ENCODE measurements at regions not wholly inside any gene's neighbourhood (a gene's known extent, or its start where the extent isn't known, plus 50 kb on each side); places are given as distances from the start of the nearest gene placed in this dataset.

GRCh38 chr1:30286241-30286987, 437.0 kb downstream of the MATN1 start:
- in situ Hi-C loops (cut with HindIII; ENCODE audit: low sequenced_read_pairs), result loop anchor here (10.0 kb wide), 1 partner anchor 402 kb away; no protein-coding TSS in a partner anchor

GRCh38 chr1:30285501-30285932, 437.9 kb downstream of the MATN1 start:
- in situ Hi-C loops (cut with HindIII; ENCODE audit: low sequenced_read_pairs), result loop anchor here (10.0 kb wide), 1 partner anchor 401 kb away; no protein-coding TSS in a partner anchor

- in situ Hi-C loops (cut with HindIII; ENCODE audit: low sequenced_read_pairs), result loop anchor here (10.0 kb wide), 1 partner anchor 400 kb away; no protein-coding TSS in a partner anchor
Observed at GRCh38 chr1:30284728-30285475, 438.5 kb downstream of the MATN1 start.

DNA sequence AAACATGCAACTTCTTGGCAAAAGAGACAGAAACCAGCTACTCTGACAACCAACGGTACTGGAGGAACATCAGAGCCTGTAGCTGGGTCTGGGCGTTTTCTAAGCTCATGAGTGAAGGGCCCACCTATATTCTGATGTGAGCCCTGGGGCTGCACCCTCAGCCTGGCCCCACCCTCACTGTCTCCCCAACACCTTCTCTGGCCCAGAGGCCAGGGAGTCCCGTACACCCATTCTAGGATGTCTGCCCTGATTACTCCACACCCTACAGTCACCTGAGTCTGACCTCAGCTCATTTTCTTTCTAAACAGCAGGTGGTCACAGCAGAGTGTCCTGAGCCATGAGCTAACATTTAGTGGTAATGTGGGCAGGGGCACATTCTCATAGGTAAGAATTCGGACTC, 439.2 kb downstream of the MATN1 start:
- in situ Hi-C loops (cut with HindIII; ENCODE audit: low sequenced_read_pairs), result loop anchor here (10.0 kb wide), 1 partner anchor 399 kb away; no protein-coding TSS in a partner anchor

DNA sequence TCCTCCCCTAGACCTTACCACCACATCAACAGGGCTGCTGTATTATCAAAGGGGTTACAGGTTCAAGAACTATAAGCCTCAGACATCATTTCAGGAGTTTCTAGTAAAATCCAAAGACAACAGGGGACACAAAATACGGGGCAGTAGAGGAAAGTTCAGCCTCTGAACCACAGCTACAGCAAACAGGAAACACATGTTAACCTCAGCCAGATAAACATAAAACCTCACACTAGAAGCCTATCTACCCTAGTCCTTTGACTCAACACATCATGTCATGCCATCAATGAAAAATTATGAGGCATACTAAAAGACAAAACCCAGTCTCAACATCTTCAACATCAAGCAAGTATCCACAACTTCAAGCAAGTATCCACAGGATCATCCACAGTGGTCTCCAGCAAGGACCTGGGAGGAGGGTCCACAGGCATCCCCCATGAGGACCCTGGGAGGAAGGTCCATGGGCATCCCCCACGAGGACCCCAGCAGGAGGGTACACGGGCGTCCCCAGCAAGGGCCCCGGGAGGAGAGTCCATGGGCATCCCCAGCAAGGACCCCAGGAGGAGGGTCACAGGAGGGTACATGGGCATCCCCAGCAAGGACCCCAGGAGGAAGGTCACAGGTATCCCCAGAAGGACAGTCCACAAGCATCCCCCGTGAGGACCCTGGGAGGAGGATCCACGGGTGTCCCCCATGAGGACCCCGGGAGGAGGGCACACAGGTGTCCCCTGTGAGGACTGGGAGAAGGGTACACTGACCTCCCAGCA, 440.0 kb downstream of the MATN1 start:
- in situ Hi-C loops (cut with HindIII; ENCODE audit: low sequenced_read_pairs), result loop anchor here (10.0 kb wide), 1 partner anchor 399 kb away; no protein-coding TSS in a partner anchor

DNA sequence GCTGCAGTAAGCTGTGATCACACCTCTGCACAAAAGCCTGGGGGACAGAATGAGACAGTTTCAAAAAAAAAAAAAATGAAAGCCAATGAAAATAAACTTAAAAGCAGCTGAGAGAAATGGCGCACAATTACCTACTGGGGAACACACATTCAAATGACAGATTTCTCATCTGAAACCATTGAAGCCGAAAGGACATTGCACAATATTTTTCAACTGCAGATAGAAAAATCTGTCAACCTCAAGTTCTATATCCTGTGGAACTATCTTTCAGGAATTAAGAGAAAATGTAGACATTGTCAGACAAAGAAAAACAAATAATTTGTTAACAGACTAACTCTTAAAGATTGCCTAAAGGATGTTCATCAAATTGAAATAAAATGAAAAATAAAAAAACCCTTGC, 442.8 kb downstream of the MATN1 start:
- in situ Hi-C loops (cut with HindIII; ENCODE audit: low sequenced_read_pairs), result loop anchor here (10.0 kb wide), 1 partner anchor 396 kb away; no protein-coding TSS in a partner anchor

GRCh38 chr1:30277911-30278310, 445.5 kb downstream of the MATN1 start:
- in situ Hi-C loops (cut with HindIII; ENCODE audit: low sequenced_read_pairs), result no loop called here

DNA sequence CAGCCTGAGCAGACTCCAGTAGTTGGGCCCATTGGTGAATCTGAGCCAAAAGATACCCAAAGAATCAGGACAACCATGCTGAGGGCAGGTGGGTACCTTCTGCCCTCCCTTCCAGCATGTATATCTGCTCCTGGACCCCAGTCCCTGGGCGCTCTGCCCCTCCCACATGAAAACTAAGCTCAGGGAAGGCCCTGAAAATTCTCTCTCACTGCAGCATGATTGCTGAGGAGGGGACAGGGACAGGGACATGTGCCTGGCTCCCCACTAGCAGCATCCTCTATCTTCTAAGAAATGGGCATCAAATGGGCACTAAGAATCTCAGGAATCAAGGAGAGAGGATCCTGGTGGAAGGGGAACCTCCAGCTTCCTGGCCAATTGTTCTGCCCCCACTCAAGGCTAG, 446.0 kb downstream of the MATN1 start:
- in situ Hi-C loops (cut with HindIII; ENCODE audit: low sequenced_read_pairs), result no loop called here

- in situ Hi-C loops (cut with HindIII; ENCODE audit: low sequenced_read_pairs), result no loop called here
Observed at GRCh38 chr1:30275926-30276764, 447.2 kb downstream of the MATN1 start.

GRCh38 chr1:30274976-30275621, 448.3 kb downstream of the MATN1 start:
- in situ Hi-C loops (cut with HindIII; ENCODE audit: low sequenced_read_pairs), result no loop called here

DNA sequence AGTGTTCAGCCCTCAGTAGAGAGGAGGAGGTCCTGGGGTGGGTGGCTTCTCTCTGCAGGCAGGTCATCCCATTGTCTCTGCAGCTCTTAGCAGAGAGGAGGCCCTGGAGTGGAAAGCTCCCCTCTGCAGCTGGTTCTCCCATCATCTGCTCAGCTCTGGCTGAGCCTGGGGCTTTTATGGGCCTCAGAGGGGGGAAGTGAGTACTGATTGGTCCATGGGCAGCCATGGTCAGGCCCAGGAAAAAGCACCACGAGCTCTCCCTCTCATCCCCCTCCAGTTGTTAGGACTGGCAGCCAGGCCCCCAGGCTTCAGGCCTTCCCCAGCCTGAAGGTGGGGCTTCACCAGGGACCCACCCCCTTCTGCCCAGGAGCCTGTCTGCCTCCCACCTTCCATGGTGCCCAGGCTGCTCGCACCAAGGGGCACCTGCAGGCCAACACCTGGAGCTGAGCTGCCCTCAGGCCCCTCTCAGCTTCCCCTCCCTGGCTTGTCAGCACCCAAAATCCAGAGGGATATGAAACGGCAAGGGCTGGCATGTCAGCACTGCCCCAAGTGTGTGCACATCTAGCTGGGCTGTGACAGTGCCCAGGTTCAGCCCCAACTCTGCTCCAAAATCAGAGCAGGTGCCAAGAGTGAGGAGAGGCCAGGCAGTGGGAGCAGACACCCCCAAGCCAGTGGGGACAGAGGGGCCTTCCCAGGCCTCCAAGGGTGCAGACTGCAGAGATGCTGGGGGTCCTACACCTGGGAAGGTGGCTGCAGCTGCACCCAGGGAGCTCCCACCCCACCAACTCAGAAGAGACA, 449.0 kb downstream of the MATN1 start:
- in situ Hi-C loops (cut with HindIII; ENCODE audit: low sequenced_read_pairs), result no loop called here

- in situ Hi-C loops (cut with HindIII; ENCODE audit: low sequenced_read_pairs), result no loop called here
Observed at GRCh38 chr1:30273456-30273855, 449.9 kb downstream of the MATN1 start.

DNA sequence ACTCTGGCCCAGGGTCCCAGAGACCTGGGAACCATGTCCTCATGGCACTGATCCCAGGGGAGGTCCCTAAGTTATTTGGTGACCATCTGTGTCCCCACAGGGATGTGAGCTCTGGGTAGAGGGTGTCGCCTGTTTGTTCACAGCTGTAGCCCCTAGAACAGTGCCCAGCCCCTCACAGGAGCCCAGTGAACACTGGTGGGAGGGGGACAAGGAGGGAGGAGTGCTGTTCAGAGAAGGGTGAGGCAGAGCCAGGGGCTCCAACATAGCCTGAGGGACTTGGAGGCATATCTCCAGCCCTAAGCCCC, 450.4 kb downstream of the MATN1 start:
- in situ Hi-C loops (cut with HindIII; ENCODE audit: low sequenced_read_pairs), result no loop called here

- in situ Hi-C loops (cut with HindIII; ENCODE audit: low sequenced_read_pairs), result no loop called here
Observed at GRCh38 chr1:30272277-30273020, 450.9 kb downstream of the MATN1 start.

DNA sequence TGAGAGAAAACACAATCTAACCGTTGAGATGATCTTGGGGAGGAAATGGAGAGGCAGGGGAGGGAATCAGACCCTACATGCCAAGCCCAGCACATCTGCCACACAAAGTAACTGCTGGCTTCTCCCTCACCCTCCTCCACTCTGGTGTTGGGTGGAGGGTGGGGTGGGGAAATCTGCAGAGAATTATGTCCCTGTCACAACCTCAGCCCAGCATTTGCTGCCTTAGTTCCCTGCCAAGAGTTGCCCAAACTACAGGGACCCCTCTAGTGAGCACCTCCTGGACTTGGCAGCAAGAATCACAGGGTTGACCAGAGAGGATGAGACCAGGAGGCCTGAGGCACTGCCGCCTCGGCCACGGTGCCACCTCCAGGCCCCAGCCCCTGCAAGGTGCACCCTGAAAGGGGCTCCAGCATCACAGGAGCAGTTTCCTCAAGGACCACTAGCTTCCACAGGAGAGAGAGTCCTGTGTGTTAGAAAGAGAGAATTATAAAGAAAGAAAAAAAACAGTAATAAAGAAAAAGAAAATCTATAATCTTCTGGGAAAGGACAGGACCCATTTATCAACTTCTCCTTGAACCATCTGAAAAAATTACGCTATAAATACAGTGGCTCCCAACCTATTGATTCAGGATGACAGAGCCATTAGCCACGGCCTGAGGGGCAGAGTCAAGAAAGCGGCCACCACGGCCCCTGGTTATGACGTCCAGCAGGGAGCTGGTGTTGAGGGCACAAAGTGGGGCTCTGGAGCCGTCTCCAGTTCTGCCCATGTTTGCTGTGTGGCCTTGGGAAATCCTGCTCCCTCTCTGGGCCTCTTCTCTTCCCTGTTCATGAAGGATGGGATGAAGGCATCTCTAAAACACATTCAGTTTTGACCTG, 451.7 kb downstream of the MATN1 start:
- in situ Hi-C loops (cut with HindIII; ENCODE audit: low sequenced_read_pairs), result no loop called here

GRCh38 chr1:30270461-30270860, 452.9 kb downstream of the MATN1 start:
- in situ Hi-C loops (cut with HindIII; ENCODE audit: low sequenced_read_pairs), result no loop called here

- in situ Hi-C loops (cut with HindIII; ENCODE audit: low sequenced_read_pairs), result no loop called here
Observed at GRCh38 chr1:30268923-30269666, 454.3 kb downstream of the MATN1 start.
